Common myeloid progenitor, CD34-positive (primary cell): ENCODE measurements at regions not wholly inside any gene's neighbourhood (a gene's known extent, or its start where the extent isn't known, plus 50 kb on each side); places are given as distances from the start of the nearest gene placed in this dataset.

Experiments used
- CTCF ChIA-PET: fragments of 350-600 bp; sonication (Branson Sonifier 250); formaldehyde crosslinking; loops from one replicate; lab custom pipeline; 2021; ENCODE audit warnings: antibody characterized with exemption; lab: Charles Lee
- POLR2A ChIA-PET: fragments of 350-600 bp; sonication (Branson Sonifier 250); formaldehyde crosslinking; loops from one replicate; lab custom pipeline; 2021; ENCODE audit warnings: antibody characterized with exemption; lab: Charles Lee
- DNase-seq, 3 donors: peaks; one replicate each; pipeline versions ENCODE4 v3.0.0 to v3.0.0-alpha.2; 2013
- H3K27ac ChIP-seq, 2 experiments: 1 replicate in 1 of 2; 2 replicates in 1 of 2; pipeline ENCODE4 v1.7.0; 2013; ENCODE audit warnings: inconsistent platforms in 2 of 2, low read length in 2 of 2, mild to moderate bottlenecking in 2 of 2, low read depth in 1 of 2, moderate library complexity in 1 of 2; ENCODE audit not compliant: severe bottlenecking in 2 of 2, insufficient read depth in 1 of 2, poor library complexity in 1 of 2
- H3K27me3 ChIP-seq, 5 experiments: replicated peaks in 2 of 5; 1 replicate in 3 of 5; 2 replicates in 2 of 5; pipeline versions ENCODE4 v1.6.1 to v1.7.0; 2013; ENCODE audit warnings: low read length in 4 of 5, mild to moderate bottlenecking in 2 of 5, moderate library complexity in 2 of 5, inconsistent platforms in 1 of 5; ENCODE audit not compliant: insufficient read depth in 5 of 5, control insufficient read depth in 4 of 5
- H3K36me3 ChIP-seq, 4 experiments: 1 replicate in 2 of 4; 2 replicates in 2 of 4; pipeline versions ENCODE4 v1.6.1 to v1.7.0; 2013; ENCODE audit warnings: low read length in 3 of 4, control low read depth in 1 of 4, mild to moderate bottlenecking in 1 of 4; ENCODE audit not compliant: control insufficient read depth in 4 of 4, insufficient read depth in 4 of 4
- H3K4me1 ChIP-seq, 4 experiments: 1 replicate in 3 of 4; 2 replicates in 1 of 4; pipeline versions ENCODE4 v1.6.1 to v1.7.1; 2013; ENCODE audit warnings: low read length in 3 of 4, mild to moderate bottlenecking in 3 of 4, control low read depth in 1 of 4, inconsistent platforms in 1 of 4, moderate library complexity in 1 of 4; ENCODE audit not compliant: control insufficient read depth in 4 of 4, insufficient read depth in 4 of 4; ENCODE audit errors: control extremely low read depth in 1 of 4
- H3K4me3 ChIP-seq, 7 experiments: 1 replicate in 4 of 7; 2 replicates in 3 of 7; pipeline versions ENCODE4 v1.5.1 to v1.7.0; 2013; ENCODE audit warnings: mild to moderate bottlenecking in 7 of 7, low read length in 6 of 7, moderate library complexity in 6 of 7, inconsistent platforms in 2 of 7, low read depth in 2 of 7, control low read depth in 1 of 7; ENCODE audit not compliant: insufficient read depth in 4 of 7, control insufficient read depth in 1 of 7; ENCODE audit errors: extremely low read depth in 1 of 7
- H3K9me3 ChIP-seq, 5 experiments: 1 replicate in 4 of 5; 2 replicates in 1 of 5; pipeline versions ENCODE4 v1.6.1 to v1.7.1; 2013; ENCODE audit warnings: low read length in 4 of 5, mild to moderate bottlenecking in 2 of 5, inconsistent platforms in 1 of 5, low read depth in 1 of 5, moderate library complexity in 1 of 5; ENCODE audit not compliant: control insufficient read depth in 4 of 5, insufficient read depth in 2 of 5; ENCODE audit errors: control extremely low read depth in 1 of 5
- WGBS: methylation state at CpG from one replicate; pipeline ENCODE4 v1.1.5; 2013; ENCODE audit not compliant: insufficient coverage; 5-methylcytosine and 5-hydroxymethylcytosine counted together

- no peak for DNase-seq
- Histone ChIP-seq H3K9me3 (no peaks in the 10 kb centered on the region), H3K27me3 (no peaks in the 10 kb centered on the region), H3K4me1 (peaks cover 0 to 4% (median 2%) of the 10 kb centered on the region in 4 experiments), H3K36me3 (no peaks in the 10 kb centered on the region), H3K27ac (no peak overlapping the region), H3K4me3 (no peak overlapping the region)
- ChIA-PET CTCF (no interaction called here), POLR2A (no interaction called here)
- 94% methylated on average over 2 of the region's 4 CpGs for WGBS
Measured at GRCh38 chr4:59814402-59815010, 1385.6 kb upstream of the ADGRL3 start.

GRCh38 chr4:59818656-59819055, 1381.5 kb upstream of the ADGRL3 start:
- Histone ChIP-seq H3K4me1 (peaks cover 0 to 4% (median 2%) of the 10 kb centered on the region in 4 experiments), H3K4me3 (peak overlapping the region in 6 of 7 experiments; percentile 52 to 78 (median 61)), H3K27ac (peak overlapping the region; percentile 74), H3K27me3 (no peaks in the 10 kb centered on the region), H3K36me3 (no peaks in the 10 kb centered on the region), H3K9me3 (no peaks in the 10 kb centered on the region)
- ChIA-PET POLR2A (no interaction called here), CTCF (no interaction called here)
- DNase-seq: peak; percentile 37 to 81 (median 72)
- WGBS: no CpG with 5 or more reads among the region's 7 CpGs

GRCh38 chr4:59823311-59823710, 1376.8 kb upstream of the ADGRL3 start:
- no peaks in the 10 kb centered on the region for H3K36me3 ChIP-seq
- no peak overlapping the region for H3K27ac ChIP-seq
- no CpG with 5 or more reads among the region's 2 CpGs for WGBS
- ChIA-PET CTCF (no interaction called here), POLR2A (no interaction called here)
- no peak for DNase-seq
- no peaks in the 10 kb centered on the region for H3K27me3 ChIP-seq
- no peak overlapping the region for H3K4me3 ChIP-seq
- peaks cover 0 to 4% (median under 1%) of the 10 kb centered on the region in 4 experiments for H3K4me1 ChIP-seq
- H3K9me3 ChIP-seq: no peaks in the 10 kb centered on the region

GRCh38 chr4:59825104-59825503, 1375.0 kb upstream of the ADGRL3 start:
- ChIA-PET CTCF (no interaction called here), POLR2A (no interaction called here)
- no peaks in the 10 kb centered on the region for H3K27me3 ChIP-seq
- H3K4me1 ChIP-seq: no peaks in the 10 kb centered on the region
- no peak overlapping the region for H3K27ac ChIP-seq
- no peaks in the 10 kb centered on the region for H3K9me3 ChIP-seq
- DNase-seq: no peak
- H3K36me3 ChIP-seq: no peaks in the 10 kb centered on the region
- no peak overlapping the region for H3K4me3 ChIP-seq
- 80% methylated on average over 1 of the region's 6 CpGs for WGBS

GRCh38 chr4:59831746-59832145, 1368.4 kb upstream of the ADGRL3 start:
- CTCF ChIA-PET: no interaction called here
- POLR2A ChIA-PET: no interaction called here

GRCh38 chr4:59834943-59835342, 1365.2 kb upstream of the ADGRL3 start:
- no peaks in the 10 kb centered on the region for H3K4me1 ChIP-seq
- DNase-seq: no peak
- no peaks in the 10 kb centered on the region for H3K27me3 ChIP-seq
- H3K27ac ChIP-seq: no peak overlapping the region
- H3K4me3 ChIP-seq: no peak overlapping the region
- H3K36me3 ChIP-seq: no peaks in the 10 kb centered on the region
- no peaks in the 10 kb centered on the region for H3K9me3 ChIP-seq
- ChIA-PET POLR2A (no interaction called here), CTCF (no interaction called here)

More at GRCh38 chr4:59831746-59832145, 1368.4 kb upstream of the ADGRL3 start:
- Histone ChIP-seq H3K36me3 (no peaks in the 10 kb centered on the region), H3K27ac (no peak overlapping the region), H3K4me3 (no peak overlapping the region), H3K27me3 (no peaks in the 10 kb centered on the region), H3K4me1 (no peaks in the 10 kb centered on the region), H3K9me3 (no peaks in the 10 kb centered on the region)
- 100% methylated on average over 1 of the region's 2 CpGs for WGBS
- DNase-seq: no peak

- H3K4me1 ChIP-seq: no peaks in the 10 kb centered on the region
- H3K27ac ChIP-seq: no peak overlapping the region
- no peak for DNase-seq
- H3K9me3 ChIP-seq: no peaks in the 10 kb centered on the region
- no peak overlapping the region for H3K4me3 ChIP-seq
- no peaks in the 10 kb centered on the region for H3K36me3 ChIP-seq
- no peaks in the 10 kb centered on the region for H3K27me3 ChIP-seq
- ChIA-PET POLR2A (no interaction called here), CTCF (no interaction called here)
- WGBS: no CpG with 5 or more reads among the region's 1 CpG
Measured at GRCh38 chr4:59837751-59838150, 1362.4 kb upstream of the ADGRL3 start.
